K562 (cell line): ENCODE measurements at regions not wholly inside any gene's neighbourhood (a gene's known extent, or its start where the extent isn't known, plus 50 kb on each side); places are given as distances from the start of the nearest gene placed in this dataset.

Experiments
- ATAC-seq: fragments of 200-7000 bp; cut with Tn5 transposase; 3 replicates; pipeline ENCODE4 v1.9.1; 2020; ENCODE audit warnings: moderate library complexity
- BruUV-seq: library from RNA; stranded (reverse); fragments of 400-500 nt; replicated peaks from 2 replicates; lab custom pipeline; 2021; lab: Mats Ljungman, UMichigan
- CTCF ChIA-PET: fragments of 300-600 bp; formaldehyde crosslinking; extraction: SDS; loops from one replicate; lab custom pipeline; 2021; ENCODE audit warnings: low intra/inter-chr PET ratio; lab: Yijun Ruan, JAX
- POLR2A ChIA-PET: fragments of 300-600, 350-650 bp; sonication (Branson Sonifier 250); formaldehyde crosslinking; extraction: SDS; loops from one replicate; lab custom pipeline; 2021; ENCODE audit warnings: antibody characterized with exemption, inconsistent platforms; lab: Yijun Ruan, JAX
- DNase-seq, 4 experiments: peaks; one replicate each; pipeline versions ENCODE4 v3.0.0 to v3.0.0-alpha.2; 2011 to 2018; ENCODE audit warnings: low spot score in 3 of 4, mixed read lengths in 3 of 4; ENCODE audit errors: extremely low read depth in 1 of 4
- FAIRE-seq: peaks from 2 replicates; lab custom pipeline; 2011; peaks lifted over from hg19 to GRCh38; lab: Jason Lieb, UNC
- H2AFZ ChIP-seq: 2 replicates; pipeline ENCODE4 v1.6.0; 2011; ENCODE audit warnings: low read depth, low read length, control low read depth, inconsistent platforms
- H3K27ac ChIP-seq: fragments of 200-600 bp; 3 replicates; pipeline ENCODE4 v1.8.0; 2011; ENCODE audit warnings: low read depth, mild to moderate bottlenecking, control low read depth, inconsistent platforms, low read length, moderate library complexity, mixed read lengths; ENCODE audit errors: extremely low read depth
- H3K27me3 ChIP-seq, 2 experiments: fragments of 300-600 bp in 1 of 2; 2 replicates in 1 of 2; 3 replicates in 1 of 2; pipeline versions ENCODE4 v1.6.0 to v1.8.0; 2011; ENCODE audit warnings: inconsistent platforms in 2 of 2, low read length in 2 of 2, mild to moderate bottlenecking in 1 of 2, mixed read lengths in 1 of 2, moderate library complexity in 1 of 2; ENCODE audit not compliant: control insufficient read depth in 2 of 2, insufficient read depth in 2 of 2
- H3K36me3 ChIP-seq: fragments of 300-600 bp; 3 replicates; pipeline ENCODE4 v1.8.0; 2011; ENCODE audit warnings: mild to moderate bottlenecking, low read length, inconsistent platforms; ENCODE audit not compliant: control insufficient read depth, insufficient read depth
- H3K4me1 ChIP-seq, 2 experiments: fragments of 200-600 bp in 1 of 2; replicated peaks in 1 of 2; 2 replicates in 1 of 2; 3 replicates in 1 of 2; pipeline versions ENCODE4 v1.5.1 to v1.8.0; 2011; ENCODE audit warnings: inconsistent platforms in 2 of 2, low read length in 2 of 2, mild to moderate bottlenecking in 1 of 2, mixed read lengths in 1 of 2, moderate library complexity in 1 of 2; ENCODE audit not compliant: control insufficient read depth in 2 of 2, insufficient read depth in 2 of 2
- H3K4me2 ChIP-seq: 2 replicates; pipeline ENCODE4 v1.6.1; 2011; ENCODE audit warnings: low read length, control low read depth, inconsistent platforms, mixed read lengths; ENCODE audit not compliant: insufficient read depth
- H3K4me3 ChIP-seq: fragments of 200-600 bp; sonication (generic), shearing (Covaris generic); 2 replicates; pipeline ENCODE4 v1.5.1; 2016; ENCODE audit warnings: control low read depth, inconsistent platforms
- H3K79me2 ChIP-seq: fragments of 200-600 bp; 3 replicates; pipeline ENCODE4 v1.8.0; 2011; ENCODE audit warnings: low read length, inconsistent platforms; ENCODE audit not compliant: control insufficient read depth, insufficient read depth
- H3K9ac ChIP-seq, 2 experiments: 2 replicates each; pipeline versions ENCODE4 v1.6.0 to v1.6.1; 2011; ENCODE audit warnings: low read depth in 2 of 2, low read length in 2 of 2, control low read depth in 1 of 2, inconsistent platforms in 1 of 2, mild to moderate bottlenecking in 1 of 2, mixed read lengths in 1 of 2; ENCODE audit not compliant: insufficient read depth in 1 of 2
- H3K9me1 ChIP-seq: one replicate; pipeline ENCODE4 v1.6.0; 2011; ENCODE audit warnings: inconsistent platforms, mild to moderate bottlenecking, low read length, moderate library complexity; ENCODE audit not compliant: control insufficient read depth, insufficient read depth
- H3K9me3 ChIP-seq: replicated peaks from 2 replicates; pipeline ENCODE4 v1.5.1; 2011; ENCODE audit warnings: low read depth, low read length, inconsistent platforms; ENCODE audit not compliant: control insufficient read depth, insufficient read depth
- H4K20me1 ChIP-seq: replicated peaks from 2 replicates; pipeline ENCODE4 v1.6.1; 2011; ENCODE audit warnings: low read length, inconsistent platforms, mixed read lengths; ENCODE audit not compliant: control insufficient read depth, insufficient read depth
- HNRNPK ChIP-seq: fragments of 200-400 bp; formaldehyde crosslinking; IDR thresholded peaks from one replicate; pipeline ENCODE4 v1.6.1; 2018; ENCODE audit warnings: mild to moderate bottlenecking, low read depth, low read length; ENCODE audit not compliant: poor library complexity, severe bottlenecking
- MCM7 ChIP-seq, 2 experiments: fragments of 450-650 bp; IDR thresholded peaks; 2 replicates each; pipeline ENCODE4 v1.6.1; 2016 to 2018
- ZNF347 ChIP-seq: fragments of 450-650 bp; formaldehyde crosslinking; IDR thresholded peaks from 2 replicates; pipeline ENCODE4 v1.4.0; 2020; ENCODE audit warnings: low read depth, mild to moderate bottlenecking, moderate library complexity
- WGBS: fragments of 100-300 bp; shearing (Covaris generic); methylation state at CpG from one replicate; pipeline ENCODE4 v1.1.6; 2016; ENCODE audit warnings: low coverage, mixed read lengths; ENCODE audit not compliant: insufficient coverage; ENCODE audit errors: missing lambda C conversion rate; 5-methylcytosine and 5-hydroxymethylcytosine counted together
- in situ Hi-C: fragments of 300-500 bp; cut with MboI; formaldehyde crosslinking; loops from 4 replicates; pipeline ENCODE4 v1.15.0; 2018; ENCODE audit warnings: inconsistent platforms, mixed read lengths
- intact Hi-C: fragments of 100-400 bp; cut with micrococcal nuclease; formaldehyde crosslinking; loops from 2 replicates; pipeline ENCODE4 v1.14.2; 2022
- TF ChIP-seq, protein P1 (sequence below): fragments of 250-450 bp; sonication (Bioruptor Pico); IDR thresholded peaks from 2 replicates; pipeline ENCODE4 v1.8.0; 2022; ENCODE audit warnings: moderate library complexity, mild to moderate bottlenecking, inconsistent platforms

DNA sequence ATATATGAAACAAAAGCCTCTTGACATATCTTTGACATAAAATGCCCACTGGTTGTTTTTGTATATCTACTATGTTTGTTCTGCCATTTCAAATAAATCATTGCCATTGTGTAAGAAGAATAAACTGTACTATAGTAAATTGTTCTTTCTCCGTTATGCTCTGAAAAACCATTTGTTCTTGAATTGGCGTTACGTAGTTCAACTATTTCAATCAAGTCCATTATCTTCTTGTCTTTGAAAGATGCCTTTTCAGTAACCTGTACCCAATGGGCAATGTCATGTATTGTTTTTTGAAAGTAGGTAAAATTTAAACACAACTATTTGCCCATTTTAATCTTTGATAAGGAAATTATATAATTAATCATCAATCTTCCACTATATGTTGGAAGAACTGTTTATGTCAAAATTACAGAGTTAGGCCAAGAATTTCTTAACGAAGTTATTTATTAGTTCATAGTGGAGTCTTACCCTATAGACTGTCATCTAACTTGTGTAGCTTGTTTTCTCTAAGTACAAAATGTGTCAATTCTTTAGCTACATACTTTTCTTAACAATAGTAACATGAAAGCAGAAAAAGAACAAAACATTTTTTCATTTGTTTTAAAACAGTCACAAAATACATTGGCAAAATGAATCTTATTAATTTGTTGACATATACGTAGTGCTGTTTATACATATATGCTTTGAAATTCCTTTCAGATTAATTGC lies 294.8 kb downstream of the PTPRC start:
- Histone ChIP-seq H3K4me3 (no peak overlapping the region), H3K9me1 (no peaks in the 10 kb centered on the region), H3K4me1 (no peaks in the 10 kb centered on the region), H3K27ac (no peak overlapping the region), H4K20me1 (no peaks in the 10 kb centered on the region), H2AFZ (no peak overlapping the region), H3K79me2 (no peaks in the 10 kb centered on the region), H3K36me3 (no peaks in the 10 kb centered on the region), H3K4me2 (no peak overlapping the region), H3K9me3 (no peaks in the 10 kb centered on the region; the same call in none of the 2 replicates), H3K9ac (no peak overlapping the region), H3K27me3 (no peaks in the 10 kb centered on the region)
- CTCF ChIA-PET = no interaction called here
- no TSS peak for BruUV-seq
- POLR2A ChIA-PET = no interaction called here
- ATAC-seq (no peak), FAIRE-seq (no peak), DNase-seq (no peak)
- in situ Hi-C loops (no loop called here), intact Hi-C loops (no loop called here)
- WGBS = 0% methylated on average over 5 of the region's 5 CpGs
- no peak for TF ChIP-seq ZNF347 (CRISPR knock-in tag)
- TF ChIP-seq, protein P1, sequence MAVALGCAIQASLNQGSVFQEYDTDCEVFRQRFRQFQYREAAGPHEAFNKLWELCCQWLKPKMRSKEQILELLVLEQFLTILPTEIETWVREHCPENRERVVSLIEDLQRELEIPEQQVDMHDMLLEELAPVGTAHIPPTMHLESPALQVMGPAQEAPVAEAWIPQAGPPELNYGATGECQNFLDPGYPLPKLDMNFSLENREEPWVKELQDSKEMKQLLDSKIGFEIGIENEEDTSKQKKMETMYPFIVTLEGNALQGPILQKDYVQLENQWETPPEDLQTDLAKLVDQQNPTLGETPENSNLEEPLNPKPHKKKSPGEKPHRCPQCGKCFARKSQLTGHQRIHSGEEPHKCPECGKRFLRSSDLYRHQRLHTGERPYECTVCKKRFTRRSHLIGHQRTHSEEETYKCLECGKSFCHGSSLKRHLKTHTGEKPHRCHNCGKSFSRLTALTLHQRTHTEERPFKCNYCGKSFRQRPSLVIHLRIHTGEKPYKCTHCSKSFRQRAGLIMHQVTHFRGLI (CRISPR knock-in tag) = no peak
- no peak for TF ChIP-seq HNRNPK
- TF ChIP-seq MCM7 (IDR thresholded peaks at IDR 0.05) = no peak
